OCI-LY7 (cell line): ENCODE measurements at regions not wholly inside any gene's neighbourhood (a gene's known extent, or its start where the extent isn't known, plus 50 kb on each side); places are given as distances from the start of the nearest gene placed in this dataset.

Experiments
- CTCF ChIP-seq: fragments of 200-600 bp; sonication (generic); conservative IDR thresholded peaks from 2 replicates; pipeline ENCODE4 v1.5.1; 2014; ENCODE audit warnings: mild to moderate bottlenecking, antibody characterized with exemption, low read length, moderate library complexity, mixed read lengths
- EZH2phosphoT487 ChIP-seq: fragments of 200-600 bp; sonication (generic); IDR thresholded peaks from 2 replicates; pipeline ENCODE4 v1.6.1; 2018; ENCODE audit warnings: low read depth, borderline replicate concordance, mild to moderate bottlenecking, mixed run types, antibody characterized with exemption, low read length, moderate library complexity, mixed read lengths

DNA sequence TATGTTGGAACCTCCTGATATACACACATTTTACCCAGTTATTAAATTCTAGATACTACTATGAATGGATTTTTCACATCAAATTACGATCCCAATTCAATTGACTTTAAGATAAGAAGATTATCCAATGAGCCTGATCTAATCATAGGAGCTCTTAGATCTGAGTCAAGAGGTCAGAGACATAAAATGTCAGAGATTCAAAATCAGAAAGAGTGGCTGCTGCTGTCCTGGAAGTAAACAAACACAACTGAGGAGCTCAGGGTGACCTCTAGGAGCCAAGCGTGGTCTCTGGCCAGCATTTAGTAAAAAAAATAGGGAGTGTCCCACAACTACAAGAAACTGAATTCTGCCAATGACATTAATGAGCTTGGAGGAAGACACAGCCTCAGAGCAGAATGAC lies 557.1 kb upstream of the CBLB start:
- TF ChIP-seq CTCF (no peak), EZH2phosphoT487 (no peak)
